ENCODE measurements at regions not wholly inside any gene's neighbourhood (a gene's known extent, or its start where the extent isn't known, plus 50 kb on each side); places are given as distances from the start of the nearest gene placed in this dataset.

GRCh38 chr6:62452586-62452985 is 166.6 kb upstream of the KHDRBS2 start (continued):
- TF ChIP-seq TSHZ1 (CRISPR knock-in tag; IDR thresholded peaks at IDR 0.05) = no peak
- no peak for TF ChIP-seq ILF3 (IDR thresholded peaks at IDR 0.05; ENCODE audit: borderline replicate concordance)
- TF ChIP-seq GABPB2 (CRISPR knock-in tag; conservative IDR thresholded peaks at IDR 0.05) = no peak
- TF ChIP-seq ID3 (CRISPR knock-in tag; IDR thresholded peaks at IDR 0.05) = no peak
- no peak for TF ChIP-seq ID3 (tag; IDR thresholded peaks at IDR 0.05)
- no peak for TF ChIP-seq ZBTB34 (CRISPR knock-in tag; IDR thresholded peaks at IDR 0.05)

Data from K562 (cell line).